IgD-negative memory B cell (primary cell): ENCODE measurements at regions not wholly inside any gene's neighbourhood (a gene's known extent, or its start where the extent isn't known, plus 50 kb on each side); places are given as distances from the start of the nearest gene placed in this dataset.
A peak's percentile ranks its signal among the peaks of the same experiment; 100 is the strongest.

Experiments
- H3K27ac Mint-ChIP-seq, 3 donors: one replicate each; pipeline ENCODE4 v1.8.0; 2020 to 2022; ENCODE audit warnings: mild to moderate bottlenecking in 3 of 3, mixed read lengths in 3 of 3, moderate library complexity in 1 of 3
- H3K27me3 Mint-ChIP-seq: one replicate; pipeline ENCODE4 v1.8.0; 2021; ENCODE audit warnings: mixed read lengths
- H3K36me3 Mint-ChIP-seq: one replicate; pipeline ENCODE4 v1.8.0; 2020; ENCODE audit warnings: mild to moderate bottlenecking, mixed read lengths
- H3K4me1 Mint-ChIP-seq, 3 donors: one replicate each; pipeline ENCODE4 v1.8.0; 2020 to 2022; ENCODE audit warnings: mixed read lengths in 3 of 3, mild to moderate bottlenecking in 1 of 3
- H3K4me3 Mint-ChIP-seq, 4 donors: one replicate each; pipeline ENCODE4 v1.8.0; 2020 to 2022; ENCODE audit warnings: mild to moderate bottlenecking in 4 of 4, mixed read lengths in 4 of 4, moderate library complexity in 3 of 4
- H3K9me3 Mint-ChIP-seq, 3 donors: one replicate each; pipeline ENCODE4 v1.8.0; 2020 to 2021; ENCODE audit warnings: mixed read lengths in 3 of 3, mild to moderate bottlenecking in 1 of 3

GRCh38 chr10:31704195-31704594, 224.4 kb downstream of the ARHGAP12 start:
- Mint-ChIP-seq H3K27ac (no peak overlapping the region), H3K27me3 (no peaks in the 10 kb centered on the region), H3K4me3 (no peak overlapping the region), H3K36me3 (peaks cover 2% of the 10 kb centered on the region), H3K9me3 (peaks cover 0 to 6% (median 3%) of the 10 kb centered on the region in 3 donors), H3K4me1 (peaks cover 36 to 44% (median 38%) of the 10 kb centered on the region in 3 donors)

DNA sequence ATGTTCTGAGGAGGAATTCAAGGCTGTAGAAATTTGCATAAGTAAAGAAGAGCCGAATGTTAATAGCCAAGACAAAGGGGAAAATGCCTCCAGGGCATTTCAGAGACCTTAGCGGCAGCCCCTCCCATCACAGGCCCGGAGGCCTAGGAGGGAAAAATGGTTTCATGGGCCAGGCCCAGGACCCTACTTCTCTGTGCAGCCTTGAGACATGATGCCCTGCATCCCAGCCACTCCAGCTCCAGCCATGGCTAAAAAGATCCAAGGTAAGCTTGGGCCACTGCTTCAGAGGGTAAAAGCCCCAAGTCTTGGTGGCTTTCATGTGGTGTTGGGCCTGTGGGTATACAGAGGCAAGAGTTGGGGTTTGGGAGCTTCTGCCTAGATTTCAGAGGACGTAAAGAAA, 225.7 kb downstream of the ARHGAP12 start:
- H3K4me1 Mint-ChIP-seq = peaks cover 31 to 43% (median 35%) of the 10 kb centered on the region in 3 donors
- no peak overlapping the region for H3K27ac Mint-ChIP-seq
- H3K9me3 Mint-ChIP-seq = peaks cover 0 to 6% (median 3%) of the 10 kb centered on the region in 3 donors
- peaks cover 2% of the 10 kb centered on the region for H3K36me3 Mint-ChIP-seq
- no peaks in the 10 kb centered on the region for H3K27me3 Mint-ChIP-seq
- no peak overlapping the region for H3K4me3 Mint-ChIP-seq

- H3K4me3 Mint-ChIP-seq = peak overlapping the region in 3 of 4 donors; percentile 5 to 79 (median 56)
- peaks cover 2% of the 10 kb centered on the region for H3K36me3 Mint-ChIP-seq
- H3K4me1 Mint-ChIP-seq = peaks cover 22 to 34% (median 25%) of the 10 kb centered on the region in 3 donors
- H3K27ac Mint-ChIP-seq = peak overlapping the region in 1 of 3 donors; percentile 21
- H3K9me3 Mint-ChIP-seq = peaks cover 0 to 6% (median 3%) of the 10 kb centered on the region in 3 donors
- H3K27me3 Mint-ChIP-seq = peaks cover 3% of the 10 kb centered on the region
These were observed 226.6 kb downstream of the ARHGAP12 start for GRCh38 chr10:31702005-31702404.

GRCh38 chr10:31701546-31701945, 227.1 kb downstream of the ARHGAP12 start:
- peaks cover 3% of the 10 kb centered on the region for H3K27me3 Mint-ChIP-seq
- peak overlapping the region in 2 of 4 donors; percentile 33 to 79 for H3K4me3 Mint-ChIP-seq
- H3K4me1 Mint-ChIP-seq = peaks cover 17 to 29% (median 21%) of the 10 kb centered on the region in 3 donors
- H3K9me3 Mint-ChIP-seq = peaks cover 0 to 6% (median 0%) of the 10 kb centered on the region in 3 donors
- peak overlapping the region in 2 of 3 donors; percentile 18 to 31 for H3K27ac Mint-ChIP-seq
- H3K36me3 Mint-ChIP-seq = peaks cover 2% of the 10 kb centered on the region

DNA sequence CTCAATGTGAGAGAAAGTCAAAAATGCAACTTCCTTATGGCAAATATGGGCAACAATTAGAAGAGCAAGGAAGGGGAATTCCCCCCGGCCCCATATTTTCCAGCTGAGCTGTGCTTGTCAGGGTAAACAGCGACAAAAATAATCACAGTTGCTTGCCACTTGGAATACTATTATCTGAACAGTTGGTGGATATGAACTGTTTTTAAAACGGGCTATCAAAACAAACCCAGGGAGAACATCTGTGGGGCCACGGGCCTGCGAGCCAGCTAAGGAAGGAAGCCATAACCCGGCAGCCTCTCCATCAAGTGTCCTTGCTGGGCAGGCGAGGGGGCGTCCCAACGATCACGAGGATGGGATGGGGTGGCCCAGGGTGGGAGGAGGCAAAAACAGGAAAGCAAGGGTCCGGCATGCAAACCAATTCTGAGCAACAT, 228.4 kb downstream of the ARHGAP12 start:
- Mint-ChIP-seq H3K4me3 (no peak overlapping the region), H3K4me1 (peaks cover 15 to 26% (median 18%) of the 10 kb centered on the region in 3 donors), H3K27ac (no peak overlapping the region), H3K9me3 (peaks cover 0 to 6% (median 0%) of the 10 kb centered on the region in 3 donors), H3K27me3 (peaks cover 3% of the 10 kb centered on the region), H3K36me3 (peaks cover 2% of the 10 kb centered on the region)

GRCh38 chr10:31698181-31698830, 230.3 kb downstream of the ARHGAP12 start:
- peaks cover 3% of the 10 kb centered on the region for H3K27me3 Mint-ChIP-seq
- H3K36me3 Mint-ChIP-seq = peaks cover 3% of the 10 kb centered on the region
- no peak overlapping the region for H3K4me3 Mint-ChIP-seq
- H3K9me3 Mint-ChIP-seq = peaks cover 0 to 6% (median 0%) of the 10 kb centered on the region in 3 donors
- peaks cover 12 to 20% (median 17%) of the 10 kb centered on the region in 3 donors for H3K4me1 Mint-ChIP-seq
- no peak overlapping the region for H3K27ac Mint-ChIP-seq

- Mint-ChIP-seq H3K36me3 (peaks cover 3% of the 10 kb centered on the region), H3K27me3 (peaks cover 3% of the 10 kb centered on the region), H3K4me3 (peak overlapping the region in 1 of 4 donors; percentile 70), H3K27ac (no peak overlapping the region), H3K9me3 (peaks cover 0 to 3% (median 0%) of the 10 kb centered on the region in 3 donors), H3K4me1 (peaks cover 10 to 19% (median 16%) of the 10 kb centered on the region in 3 donors)
These were observed 231.1 kb downstream of the ARHGAP12 start for GRCh38 chr10:31697271-31698180.

- Mint-ChIP-seq H3K4me1 (peaks cover 0 to 6% (median 3%) of the 10 kb centered on the region in 3 donors), H3K4me3 (no peak overlapping the region), H3K27ac (no peak overlapping the region), H3K36me3 (peaks cover 1% of the 10 kb centered on the region), H3K9me3 (peaks cover 0 to 2% (median under 1%) of the 10 kb centered on the region in 3 donors), H3K27me3 (peaks cover 3% of the 10 kb centered on the region)
These were observed 233.4 kb downstream of the ARHGAP12 start for GRCh38 chr10:31694929-31695837.

DNA sequence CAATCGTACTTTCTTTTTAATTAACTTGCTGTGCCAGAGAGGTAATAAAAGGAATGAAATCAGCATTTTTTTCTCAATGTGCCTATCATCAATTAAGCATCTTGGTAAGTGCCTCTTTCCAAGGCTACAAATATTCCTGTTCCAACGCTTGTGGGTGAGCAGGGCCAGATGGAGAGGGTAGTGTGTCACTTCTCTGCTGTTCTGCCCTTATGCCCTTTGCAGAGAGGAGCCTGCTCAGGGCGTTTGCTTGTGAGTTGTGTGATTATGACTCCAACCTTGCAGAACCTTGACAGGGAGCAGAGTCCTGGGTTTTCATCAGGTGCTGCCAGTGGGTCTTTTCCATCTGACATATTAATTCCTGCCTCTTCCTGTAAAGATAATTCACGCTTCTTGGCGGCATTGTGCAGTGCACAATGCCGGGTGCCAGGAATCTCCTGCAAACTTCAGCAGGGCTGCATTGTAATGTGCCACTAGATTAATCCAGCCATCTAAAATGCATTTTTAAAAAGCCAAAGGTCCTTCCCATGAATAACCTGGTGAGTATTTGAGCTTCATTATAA, 234.4 kb downstream of the ARHGAP12 start:
- H3K27ac Mint-ChIP-seq = no peak overlapping the region
- H3K4me1 Mint-ChIP-seq = peaks cover 0 to 2% (median under 1%) of the 10 kb centered on the region in 3 donors
- H3K9me3 Mint-ChIP-seq = peaks cover 2 to 9% (median 2%) of the 10 kb centered on the region in 3 donors

GRCh38 chr10:31693491-31693890, 235.1 kb downstream of the ARHGAP12 start:
- Mint-ChIP-seq H3K27me3 (peaks cover 3% of the 10 kb centered on the region), H3K4me3 (no peak overlapping the region), H3K36me3 (peaks cover 1% of the 10 kb centered on the region)

More for the DNA sequence above, 234.4 kb downstream of the ARHGAP12 start:
- Mint-ChIP-seq H3K27me3 (peaks cover 3% of the 10 kb centered on the region), H3K36me3 (peaks cover 1% of the 10 kb centered on the region), H3K4me3 (no peak overlapping the region)

GRCh38 chr10:31689233-31689632, 239.4 kb downstream of the ARHGAP12 start:
- Mint-ChIP-seq H3K36me3 (peaks cover 1% of the 10 kb centered on the region), H3K4me3 (peak overlapping the region in 1 of 4 donors; percentile 23), H3K27me3 (no peaks in the 10 kb centered on the region), H3K27ac (no peak overlapping the region), H3K4me1 (no peaks in the 10 kb centered on the region), H3K9me3 (peaks cover 7 to 24% (median 18%) of the 10 kb centered on the region in 3 donors)

More at GRCh38 chr10:31693491-31693890, 235.1 kb downstream of the ARHGAP12 start:
- Mint-ChIP-seq H3K9me3 (peaks cover 2 to 14% (median 6%) of the 10 kb centered on the region in 3 donors), H3K27ac (no peak overlapping the region), H3K4me1 (no peaks in the 10 kb centered on the region)

DNA sequence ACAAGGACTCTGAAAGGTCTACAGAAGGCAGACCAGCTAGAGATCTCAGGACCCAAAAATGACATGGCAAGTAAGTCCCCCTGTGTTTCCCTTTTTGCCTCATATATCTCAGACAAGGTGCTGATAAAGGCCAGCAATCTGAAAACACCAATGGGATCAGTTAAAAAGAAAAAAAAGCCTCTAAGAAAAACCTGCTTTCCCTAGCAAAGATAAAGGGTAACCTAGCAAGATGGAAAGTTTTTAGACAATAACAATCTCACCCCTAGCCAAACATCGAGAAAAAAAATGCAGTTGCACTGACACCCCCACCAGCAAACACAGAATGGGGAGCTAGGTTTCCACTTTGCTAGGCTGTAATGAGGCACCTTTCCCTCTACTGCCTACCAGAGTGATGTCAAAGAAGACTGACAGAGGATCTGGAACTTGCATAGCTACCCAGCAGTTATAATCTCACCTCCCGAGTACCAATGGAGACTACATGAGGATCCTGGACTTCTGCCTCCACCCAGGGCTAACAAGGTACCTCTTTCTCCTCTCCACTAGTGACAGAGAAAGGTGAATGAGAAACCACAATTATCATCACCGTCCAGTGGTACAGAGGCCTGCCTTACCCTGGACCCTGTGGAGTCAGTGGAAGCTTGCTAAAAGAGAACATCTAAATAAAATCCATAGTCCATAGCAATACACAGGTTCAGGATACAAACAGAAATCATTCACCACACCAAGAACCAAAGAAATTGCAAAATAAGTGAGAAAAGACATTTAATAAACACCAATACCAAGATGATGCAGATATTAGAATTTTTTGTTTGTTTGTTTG, 240.8 kb downstream of the ARHGAP12 start:
- no peaks in the 10 kb centered on the region for H3K27me3 Mint-ChIP-seq
- H3K4me3 Mint-ChIP-seq = no peak overlapping the region
- no peak overlapping the region for H3K27ac Mint-ChIP-seq
- no peaks in the 10 kb centered on the region for H3K36me3 Mint-ChIP-seq
- no peaks in the 10 kb centered on the region for H3K4me1 Mint-ChIP-seq
- peaks cover 7 to 33% (median 22%) of the 10 kb centered on the region in 3 donors for H3K9me3 Mint-ChIP-seq

DNA sequence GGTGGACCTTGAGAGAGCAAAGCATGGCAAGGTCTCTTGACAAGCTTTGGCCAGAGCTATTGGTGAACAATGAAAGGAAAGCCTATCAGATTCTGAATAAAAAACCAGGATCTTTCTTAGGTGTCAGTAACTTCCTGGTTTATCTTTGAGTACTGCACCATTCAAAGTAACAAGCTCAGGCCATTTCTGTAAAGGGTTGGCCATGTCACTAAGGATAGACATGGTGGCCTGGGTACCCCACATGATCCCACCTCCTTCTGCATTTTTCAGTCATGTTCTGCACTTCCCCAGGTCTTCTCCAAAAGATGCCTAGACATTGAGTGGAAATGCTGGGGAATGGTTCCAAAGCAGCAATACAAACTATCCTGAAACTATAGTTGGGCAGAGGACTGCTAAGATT, 242.0 kb downstream of the ARHGAP12 start:
- H3K4me1 Mint-ChIP-seq = no peaks in the 10 kb centered on the region
- no peaks in the 10 kb centered on the region for H3K36me3 Mint-ChIP-seq
- no peaks in the 10 kb centered on the region for H3K27me3 Mint-ChIP-seq
- peaks cover 7 to 46% (median 27%) of the 10 kb centered on the region in 3 donors for H3K9me3 Mint-ChIP-seq
- H3K4me3 Mint-ChIP-seq = no peak overlapping the region
- H3K27ac Mint-ChIP-seq = no peak overlapping the region
